NCI-H2171 treated with DMSO at 0.1 percent for 48 hours (cell line): ENCODE measurements at regions not wholly inside any gene's neighbourhood (a gene's known extent, or its start where the extent isn't known, plus 50 kb on each side); places are given as distances from the start of the nearest gene placed in this dataset.

ENCODE experiments used
- DNase-seq: peaks from one replicate; lab custom pipeline; 2025; lab: John Stamatoyannopoulos, UW

DNA sequence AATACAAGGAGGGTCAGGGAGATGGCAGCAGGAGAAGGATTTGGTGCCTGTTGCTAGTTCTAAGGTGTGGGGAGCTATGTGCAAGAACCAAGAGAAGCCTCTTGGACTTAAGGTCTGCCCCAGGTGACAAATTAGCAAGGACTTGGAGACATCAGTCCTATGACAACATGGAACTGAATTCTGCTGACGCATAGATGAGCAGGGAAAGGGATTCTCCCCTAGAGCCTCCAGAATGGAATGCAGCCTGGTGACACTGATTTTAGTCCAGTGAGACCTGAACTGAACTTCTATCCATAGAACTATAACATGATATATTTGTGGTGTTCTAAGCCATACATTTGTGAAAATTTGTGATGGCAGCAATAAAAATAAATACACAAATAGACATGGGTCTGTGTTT is 215.6 kb downstream of the ESM1 start:
- DNase-seq, result no peak

DNA sequence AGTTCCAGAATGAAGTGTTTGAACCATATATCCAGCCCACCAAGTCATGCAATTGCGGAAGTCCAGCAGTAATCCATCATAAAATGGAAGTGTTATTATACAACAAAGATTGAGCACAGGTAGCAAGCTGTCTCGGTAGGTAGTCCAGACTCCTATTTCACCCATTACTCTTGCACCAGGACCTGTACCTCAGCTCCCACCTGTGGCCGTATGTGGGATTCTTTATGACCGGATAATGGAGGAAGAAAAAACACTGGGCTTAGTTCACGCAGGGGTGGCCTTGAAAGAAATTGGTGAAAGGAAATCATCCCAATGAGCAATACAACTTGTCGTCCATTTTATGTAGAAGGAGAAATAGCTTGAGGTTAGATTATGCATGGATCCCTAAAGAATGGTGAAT is 216.3 kb downstream of the ESM1 start:
- DNase-seq, result peak; percentile 3

DNA sequence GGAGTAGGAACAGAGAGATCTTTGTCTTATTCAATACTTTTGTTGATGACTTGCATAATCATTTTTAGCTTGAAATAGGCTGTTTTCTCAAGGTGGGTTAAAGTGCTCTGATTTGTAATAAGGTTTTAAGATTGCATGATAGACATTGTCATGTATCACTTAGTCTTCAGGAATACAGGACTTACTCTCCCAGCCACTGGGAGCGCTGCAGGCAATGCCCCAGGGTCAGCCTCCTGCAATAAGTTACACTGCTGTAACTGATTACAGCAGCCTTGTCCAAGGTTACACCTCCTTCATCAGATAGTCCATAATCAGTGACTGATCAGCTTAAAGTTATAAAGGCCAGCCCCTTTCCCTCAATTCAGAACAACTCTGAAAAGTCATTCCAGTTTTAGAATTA is 218.6 kb downstream of the ESM1 start:
- DNase-seq, result no peak

DNA sequence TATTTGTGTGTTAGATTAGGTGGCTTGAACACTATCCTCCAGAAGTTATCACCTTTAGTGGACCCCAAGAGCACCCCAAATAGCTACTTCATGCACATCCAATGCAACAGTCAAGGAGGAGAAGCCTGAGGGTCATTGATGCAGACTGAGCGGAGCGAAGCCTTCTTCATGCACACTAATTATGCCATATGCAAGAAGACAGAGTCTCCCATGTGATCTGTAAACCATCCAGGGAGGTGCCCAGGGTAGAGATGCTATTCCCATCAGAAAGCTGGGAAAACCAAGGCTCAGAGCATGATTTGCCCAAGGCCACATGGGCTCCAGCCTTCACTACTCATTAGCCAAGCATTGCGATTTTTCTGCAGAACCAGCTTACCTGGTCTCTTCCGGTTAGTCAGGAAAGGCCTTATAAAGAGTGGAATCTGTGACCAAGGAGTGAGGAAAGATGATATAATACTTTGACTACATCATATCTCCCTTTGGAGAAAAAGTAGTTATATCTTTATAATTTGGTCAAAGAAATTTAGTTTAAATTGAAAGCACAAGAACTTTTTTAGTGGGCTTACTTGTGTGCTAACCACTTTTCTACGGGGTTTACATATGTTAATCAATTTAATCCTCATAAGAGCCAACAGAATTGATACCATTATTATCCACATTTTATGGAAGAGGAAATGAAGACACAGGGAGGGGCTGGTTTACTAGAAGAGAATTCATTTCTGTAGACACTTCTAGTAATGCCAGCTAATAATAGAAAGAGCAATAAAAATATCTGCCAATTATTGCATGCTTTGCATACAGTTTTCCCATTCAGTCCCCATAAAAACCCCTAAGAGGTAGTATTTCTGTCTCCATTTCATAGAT is 220.0 kb downstream of the ESM1 start:
- no peak for DNase-seq

DNA sequence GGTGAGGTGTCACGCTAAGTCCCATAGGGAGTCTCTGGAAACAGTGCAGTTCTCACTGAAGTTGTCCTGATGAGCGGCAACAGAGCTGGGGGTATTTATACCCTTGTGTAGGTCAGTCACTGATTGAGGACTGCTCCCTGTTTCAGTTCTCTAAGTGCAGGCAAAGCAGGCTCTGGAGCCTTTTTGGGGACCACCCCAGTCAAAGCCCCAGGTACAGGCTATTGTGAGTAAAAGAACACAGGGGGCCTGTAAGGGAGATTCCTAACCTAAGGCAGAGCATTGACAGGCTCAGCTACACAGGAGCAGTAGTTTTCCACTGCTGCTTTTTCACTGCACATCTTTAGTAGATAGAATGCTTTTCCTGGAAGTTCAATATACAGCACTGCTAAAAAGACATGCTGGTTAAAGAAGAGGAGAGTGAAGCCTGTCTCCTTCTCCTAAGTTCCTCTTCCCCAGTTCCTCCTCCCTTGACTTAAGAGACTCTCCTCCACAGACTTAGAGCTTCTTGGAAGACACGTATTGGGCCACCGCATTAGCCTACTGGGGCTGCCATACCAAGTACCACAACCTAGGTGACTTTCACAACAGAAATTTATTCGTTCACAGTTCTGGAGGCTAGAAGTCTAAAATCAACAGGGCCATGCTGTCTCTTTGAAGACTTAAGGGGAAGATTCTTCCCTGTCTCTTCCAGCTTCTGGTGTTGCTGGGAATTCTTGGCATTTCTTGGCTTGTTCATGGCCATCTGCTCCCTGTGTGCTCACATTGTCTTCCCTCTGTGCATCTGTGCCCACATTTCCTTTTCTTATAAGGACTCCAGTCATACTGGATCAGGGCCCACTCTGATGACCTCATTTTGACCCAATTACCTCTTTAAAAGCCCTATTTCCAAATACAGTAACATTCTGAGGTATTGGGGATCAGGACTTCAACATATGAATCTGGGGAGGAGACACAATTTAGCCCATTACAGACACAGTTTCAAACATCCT is 221.0 kb downstream of the ESM1 start:
- peak; percentile 42 for DNase-seq

DNA sequence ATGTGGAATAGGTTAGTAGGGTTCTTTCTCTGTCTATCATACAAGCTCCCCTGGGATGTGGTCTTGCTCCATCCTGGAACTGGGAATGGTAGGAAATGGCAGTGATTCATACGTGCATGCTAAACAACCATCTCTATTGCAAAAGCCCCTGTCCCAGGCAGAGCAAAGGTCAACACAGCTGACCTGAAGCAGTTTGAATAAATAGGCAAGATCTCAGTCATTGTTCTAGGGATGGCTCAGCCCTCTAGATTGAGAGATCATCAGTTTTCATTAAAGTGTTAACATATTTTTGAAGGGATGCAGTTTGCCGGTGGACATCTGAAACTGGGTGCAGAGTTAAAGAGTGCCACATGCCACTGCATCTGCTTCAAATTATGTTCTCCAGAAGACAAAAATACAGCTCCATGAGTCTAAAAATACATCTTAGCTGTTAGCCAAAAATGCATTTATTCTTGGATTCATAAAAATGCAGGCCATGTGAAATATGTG is 224.1 kb downstream of the ESM1 start:
- DNase-seq, result no peak

DNA sequence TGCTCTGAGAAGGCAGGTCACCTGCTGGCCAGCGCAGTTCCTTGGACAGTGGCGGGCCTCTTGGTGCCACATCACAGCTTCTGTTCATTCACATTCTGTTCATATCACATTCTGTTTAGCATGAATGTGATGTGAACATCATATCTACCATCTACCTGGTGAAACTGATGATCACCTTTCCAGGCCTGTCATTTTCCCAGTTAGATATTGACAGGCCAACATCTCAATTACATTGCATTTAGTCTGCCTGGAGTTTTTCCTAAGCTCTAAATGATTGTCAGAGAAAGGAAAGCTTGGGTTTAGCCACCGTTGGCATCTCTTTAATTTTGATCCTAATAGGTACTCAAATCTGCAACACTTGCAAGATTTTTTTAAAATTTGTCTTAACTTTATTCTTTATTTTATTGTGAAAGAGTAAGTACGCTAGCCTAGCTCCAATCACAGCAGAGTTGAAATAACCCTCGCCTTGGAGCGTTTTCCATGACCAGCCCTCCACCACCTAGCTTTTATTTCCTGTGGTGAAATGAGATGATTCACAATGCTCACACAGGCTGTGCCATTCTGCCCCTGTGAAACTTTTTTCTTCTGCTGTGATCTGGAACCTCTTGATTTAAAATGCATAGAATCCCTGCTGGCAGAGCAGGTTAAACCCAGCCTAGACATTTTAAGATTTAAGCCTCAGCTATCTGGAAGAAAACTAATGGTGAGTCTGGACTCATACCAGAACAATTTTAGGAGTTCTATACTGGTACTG is 225.0 kb downstream of the ESM1 start:
- DNase-seq, result no peak

DNA sequence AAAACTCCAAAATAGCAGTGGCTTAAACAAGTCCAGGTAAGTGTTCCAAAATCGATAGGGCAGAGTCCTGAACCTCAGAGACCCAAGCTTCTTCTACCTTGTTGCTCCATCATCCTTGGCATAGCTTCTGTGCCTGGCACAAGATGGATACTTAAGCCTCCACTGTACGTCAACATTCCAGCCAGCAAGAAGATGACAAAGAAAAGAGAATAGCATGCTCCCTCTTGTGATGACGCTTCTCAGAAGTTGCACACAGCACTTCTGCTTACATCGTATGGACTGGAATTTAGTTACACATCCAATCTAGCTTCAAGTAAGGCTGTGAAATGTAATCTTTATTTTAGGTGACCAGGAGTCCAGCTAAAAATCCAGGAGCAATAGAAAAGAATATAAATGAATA is 227.4 kb downstream of the ESM1 start:
- DNase-seq, result no peak

DNA sequence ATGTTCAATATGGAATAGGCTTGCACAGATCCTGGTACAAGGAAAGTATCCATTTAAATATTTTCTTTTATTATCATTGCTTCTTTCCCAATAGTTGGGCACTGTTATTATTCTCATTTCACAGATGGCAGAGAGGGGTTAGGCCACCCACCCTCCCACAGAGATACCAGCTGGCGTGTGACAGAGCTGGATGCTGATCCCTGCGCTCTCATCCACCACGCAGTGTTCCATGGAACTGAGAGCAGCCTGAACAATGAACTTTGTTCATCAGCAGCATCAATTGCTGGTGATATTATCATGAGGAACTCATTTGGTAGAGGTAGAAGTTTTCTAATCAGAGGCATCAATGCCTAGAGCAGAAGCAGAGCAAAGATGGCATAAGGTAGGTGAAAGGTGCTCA is 227.9 kb downstream of the ESM1 start:
- DNase-seq, result peak; percentile 40

DNA sequence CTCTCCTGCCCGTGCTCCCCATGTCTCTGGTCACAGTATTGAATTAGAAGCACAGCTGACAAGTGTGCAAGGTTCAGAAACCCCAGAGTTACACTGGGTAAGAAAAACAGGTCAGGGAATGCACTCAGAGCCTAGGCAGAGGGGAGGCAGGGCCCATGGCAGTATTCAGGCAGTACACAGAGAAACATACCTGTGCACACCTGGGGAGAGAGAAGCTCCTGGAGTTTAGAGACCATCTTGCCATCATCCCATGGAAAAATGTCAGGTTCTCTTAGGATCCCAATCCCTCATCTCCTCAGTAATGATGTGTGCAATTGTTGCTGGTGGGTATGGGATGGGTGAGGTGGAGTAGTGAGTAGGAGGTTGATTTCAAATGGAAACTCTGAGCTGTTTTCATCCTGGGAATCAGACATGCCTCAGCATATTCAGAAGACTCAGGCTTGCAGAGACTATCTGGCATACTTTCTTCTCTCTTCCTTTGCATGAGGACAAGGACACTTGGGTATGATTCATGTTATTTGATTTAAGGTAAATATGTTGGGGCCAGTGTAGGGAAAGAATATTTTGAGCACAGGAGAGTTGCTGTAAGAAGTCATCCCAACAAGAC is 228.5 kb downstream of the ESM1 start:
- DNase-seq, result no peak

DNA sequence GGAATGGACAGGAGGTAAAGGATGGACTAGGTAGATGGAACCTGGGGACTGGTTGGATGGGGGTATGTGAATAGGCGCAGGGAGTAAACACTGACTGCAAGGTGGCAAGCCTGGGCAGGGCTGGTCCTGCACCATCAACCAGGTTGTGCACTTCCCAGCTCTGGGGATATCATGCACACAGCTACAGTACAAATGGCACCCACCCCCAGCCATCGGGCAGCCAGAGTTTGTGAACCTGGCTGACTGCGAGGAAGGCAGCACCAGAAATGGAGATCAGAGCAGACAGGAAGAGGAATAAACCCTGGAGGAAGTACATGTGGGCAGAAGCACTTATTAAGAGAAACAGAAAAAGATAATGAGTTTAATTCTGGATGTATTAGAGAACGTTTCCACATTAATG is 229.1 kb downstream of the ESM1 start:
- DNase-seq, result no peak

DNA sequence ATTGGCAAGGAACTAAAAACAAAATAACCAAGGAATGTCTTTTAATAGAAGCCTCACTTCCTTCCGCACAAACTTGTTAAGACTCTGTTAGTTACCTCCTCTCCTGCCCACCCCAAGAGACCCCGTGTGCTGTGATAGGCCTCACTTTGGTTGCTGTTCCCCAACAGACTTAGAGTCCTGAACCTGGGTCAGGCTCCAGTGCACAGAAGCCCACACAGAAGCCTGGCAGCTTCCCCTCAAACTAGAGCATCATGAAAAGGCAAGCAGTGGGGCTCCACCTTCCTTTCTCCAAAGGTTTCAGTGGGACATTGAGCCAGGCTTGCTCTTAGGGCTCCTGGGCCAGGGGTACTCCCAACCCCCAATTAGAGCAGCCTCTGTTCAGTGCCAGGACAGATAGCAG is 230.5 kb downstream of the ESM1 start:
- DNase-seq, result no peak

DNA sequence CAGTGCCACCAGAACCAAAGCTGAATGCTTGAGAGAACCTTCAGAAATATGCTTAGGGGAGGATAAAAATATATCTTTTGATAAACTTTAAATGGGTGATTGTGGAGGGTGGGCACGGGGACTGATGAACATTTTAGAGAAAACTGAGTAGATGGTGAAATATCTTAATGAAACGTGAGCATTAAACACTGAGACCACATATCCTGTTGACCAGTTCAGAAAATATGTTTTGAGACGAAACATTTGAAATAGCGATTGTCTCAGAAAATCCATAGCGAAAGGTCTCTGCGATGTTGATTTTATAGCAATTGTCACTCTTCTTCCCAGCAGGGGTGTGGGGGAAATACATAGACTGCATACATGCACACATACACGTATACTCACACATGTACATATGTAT is 231.0 kb downstream of the ESM1 start:
- DNase-seq, result no peak

DNA sequence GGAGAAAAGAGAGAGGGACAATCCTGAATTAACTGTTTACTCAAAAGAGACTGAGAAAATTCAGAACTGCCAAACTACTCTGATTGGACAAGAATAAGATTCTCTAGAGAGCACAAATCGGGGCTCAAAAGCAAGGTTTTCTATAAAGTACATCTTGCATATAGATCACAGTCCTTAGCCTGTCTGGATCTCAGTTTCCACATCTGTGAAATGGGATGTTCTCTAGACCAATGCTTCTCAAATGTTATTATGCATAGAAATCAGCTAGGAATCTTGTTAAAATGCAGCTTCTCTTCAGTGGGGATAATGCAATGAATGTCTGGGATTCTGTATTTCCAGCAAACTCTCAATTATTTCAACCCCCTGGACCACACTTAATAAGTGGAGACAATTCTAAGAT is 231.6 kb downstream of the ESM1 start:
- no peak for DNase-seq

DNA sequence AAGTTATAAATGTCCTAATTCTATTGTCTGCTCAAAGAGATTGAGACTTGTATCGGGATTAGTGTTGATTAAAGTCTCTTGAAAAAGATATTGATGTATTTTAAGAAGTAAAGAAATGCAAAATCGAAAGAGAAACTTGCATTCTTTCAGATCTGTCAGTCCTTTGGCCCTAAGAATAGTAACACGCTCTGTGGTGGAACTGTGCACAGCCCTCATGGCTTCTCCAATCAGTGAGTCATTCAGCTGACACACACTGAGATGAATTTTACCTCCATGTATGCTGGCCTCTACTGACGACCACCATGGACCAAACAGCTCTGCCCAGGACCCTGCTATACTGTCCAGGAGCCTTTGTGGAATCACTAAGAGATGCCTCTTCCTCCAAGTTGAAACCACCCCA is 232.4 kb downstream of the ESM1 start:
- no peak for DNase-seq

DNA sequence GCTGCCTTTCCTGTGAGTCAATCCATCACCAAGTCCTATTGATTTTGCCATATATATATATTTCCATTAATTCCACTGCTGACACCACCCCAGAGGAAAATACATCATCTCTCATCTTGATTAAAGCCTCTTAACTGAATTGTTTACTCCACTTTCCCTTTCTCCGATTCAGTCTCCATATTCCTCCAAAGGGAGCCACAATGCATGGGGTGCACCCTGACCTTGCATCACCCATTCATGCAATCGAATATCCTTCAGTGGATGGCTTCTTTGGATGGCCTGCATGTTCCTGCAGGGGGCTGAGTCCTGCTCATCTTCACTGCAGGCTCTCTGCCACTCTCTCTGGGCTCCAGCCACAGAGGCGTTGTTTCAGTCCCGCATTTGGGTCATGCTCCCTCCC is 231.0 kb downstream of the SNX18 start:
- DNase-seq, result no peak

DNA sequence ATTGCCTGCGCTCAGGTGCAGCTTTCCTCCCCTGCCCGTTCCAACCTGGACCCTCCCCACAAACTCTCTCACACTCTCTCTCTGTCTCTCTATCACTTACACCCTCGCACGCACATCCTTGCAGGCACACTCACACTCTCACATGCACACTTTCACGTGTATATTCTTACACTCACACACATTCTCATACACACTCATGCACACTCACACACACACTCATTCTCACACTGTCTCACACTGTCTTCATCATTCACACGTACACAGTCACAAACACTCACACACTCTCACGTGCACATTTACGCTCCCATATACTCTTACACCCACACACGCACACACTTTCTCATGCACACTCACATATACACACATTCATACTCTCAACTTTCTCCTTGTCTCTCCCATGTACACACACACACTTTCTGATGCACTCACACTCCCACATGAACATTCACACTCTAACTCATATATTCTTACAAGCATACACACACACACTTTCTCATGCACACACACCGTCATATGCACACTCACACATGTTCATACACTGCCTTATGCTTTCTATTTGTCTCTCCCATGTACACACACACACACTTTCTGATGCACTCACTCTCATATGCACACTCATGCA is 229.3 kb downstream of the SNX18 start:
- no peak for DNase-seq

DNA sequence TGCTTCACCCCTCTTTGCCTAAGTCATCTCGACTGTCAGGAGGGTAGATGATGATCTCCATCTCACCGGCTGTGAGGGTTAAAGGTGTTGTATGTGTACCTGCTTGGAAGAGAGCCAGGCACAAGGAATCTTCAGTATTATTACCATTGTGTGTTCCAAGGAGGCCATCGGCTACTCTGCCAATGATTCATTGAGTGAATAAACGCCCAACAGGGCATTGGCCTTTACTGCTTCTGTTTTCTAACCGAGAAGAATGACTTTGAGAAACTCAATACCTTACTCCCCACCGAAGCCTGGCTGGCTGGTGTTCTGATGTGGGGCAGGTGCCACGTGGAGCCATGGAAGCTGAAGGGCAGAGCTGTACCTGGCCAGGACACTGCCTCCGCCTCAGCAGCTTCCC is 228.8 kb downstream of the SNX18 start:
- DNase-seq, result no peak

DNA sequence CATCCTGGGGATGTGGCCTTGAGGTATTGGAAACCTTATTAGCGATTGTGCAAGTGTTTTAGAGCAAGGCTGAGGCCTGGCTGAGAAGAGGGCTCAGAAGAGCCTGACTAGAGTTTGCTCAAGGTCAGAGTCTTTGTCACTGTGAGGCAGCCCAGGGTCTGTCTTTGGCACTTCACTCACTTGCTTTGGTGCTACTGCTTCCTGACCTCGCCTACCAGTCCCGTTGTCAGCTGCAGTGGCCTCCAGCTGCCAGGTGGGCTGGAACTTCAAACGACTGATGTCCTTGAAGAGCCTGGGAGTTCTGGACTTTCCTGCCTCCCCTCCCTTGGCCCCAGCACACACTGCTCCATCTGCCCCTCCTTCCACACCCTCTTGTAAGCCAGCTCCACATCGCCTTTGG is 228.0 kb downstream of the SNX18 start:
- no peak for DNase-seq

DNA sequence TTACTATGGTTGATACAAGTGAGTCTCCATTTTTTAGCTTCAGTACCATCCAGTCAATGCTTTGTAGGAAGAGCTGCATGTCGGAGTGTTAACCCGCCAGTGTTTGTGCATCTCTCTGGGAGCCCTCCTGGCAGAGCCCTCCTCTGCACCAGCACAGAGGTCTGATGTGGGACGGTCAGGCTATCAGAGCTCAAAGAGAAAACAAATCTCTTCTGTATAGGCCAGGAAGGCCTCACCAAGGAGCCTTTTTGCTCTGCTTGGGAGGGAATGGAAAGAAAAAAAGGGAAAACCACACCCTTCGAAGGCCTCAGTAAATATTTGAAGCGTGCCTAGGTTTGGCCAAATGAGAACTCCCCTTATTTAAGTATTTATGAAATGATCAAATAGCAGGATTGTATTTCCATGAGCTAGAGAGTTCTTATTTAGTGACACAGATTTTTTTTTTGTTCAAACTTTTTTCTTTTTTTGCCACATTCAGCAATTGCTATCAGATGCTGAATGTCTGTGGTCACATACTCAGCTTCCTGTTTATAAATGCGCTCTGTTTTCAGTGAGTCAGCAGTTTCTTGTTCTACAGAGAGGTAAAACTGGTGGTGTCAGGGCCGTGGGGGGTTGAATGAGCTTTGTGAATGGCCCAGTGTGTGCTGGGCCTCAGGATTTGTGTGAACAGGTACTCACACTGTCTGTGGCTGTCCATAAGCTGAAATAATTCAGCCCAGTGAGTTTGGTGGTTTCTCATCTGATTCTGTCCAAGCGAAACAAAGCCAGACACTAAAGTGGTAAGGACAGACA is 226.6 kb downstream of the SNX18 start:
- no peak for DNase-seq
